ENCODE measurements at regions not wholly inside any gene's neighbourhood (a gene's known extent, or its start where the extent isn't known, plus 50 kb on each side); places are given as distances from the start of the nearest gene placed in this dataset.

DNA sequence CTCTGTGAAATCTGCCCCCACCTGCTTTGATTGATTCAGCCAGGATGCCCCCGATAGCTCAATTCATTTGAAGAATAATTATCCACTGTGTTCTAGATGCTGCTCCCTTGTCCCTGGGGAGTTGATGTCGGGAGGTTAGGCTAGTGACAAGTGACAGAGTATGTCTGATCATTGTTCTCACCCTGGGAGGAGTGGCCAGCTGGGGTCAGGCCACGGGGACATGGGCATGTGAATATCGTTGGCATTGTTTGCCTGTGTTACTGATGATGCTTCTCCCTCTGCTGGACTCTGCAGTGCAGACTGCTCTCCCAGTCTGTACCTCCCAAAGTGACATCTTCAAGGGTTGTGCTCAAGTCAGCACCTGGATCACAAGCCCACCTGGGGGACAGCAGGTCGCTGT, 89.9 kb upstream of the C16orf82 start:
- in situ Hi-C loops (cut with MboI; ENCODE audit: low sequenced_read_pairs, unreplicated experiment), result no loop called here
- DNase-seq (ENCODE audit: low spot score), result no peak
- TF ChIP-seq, protein P1, sequence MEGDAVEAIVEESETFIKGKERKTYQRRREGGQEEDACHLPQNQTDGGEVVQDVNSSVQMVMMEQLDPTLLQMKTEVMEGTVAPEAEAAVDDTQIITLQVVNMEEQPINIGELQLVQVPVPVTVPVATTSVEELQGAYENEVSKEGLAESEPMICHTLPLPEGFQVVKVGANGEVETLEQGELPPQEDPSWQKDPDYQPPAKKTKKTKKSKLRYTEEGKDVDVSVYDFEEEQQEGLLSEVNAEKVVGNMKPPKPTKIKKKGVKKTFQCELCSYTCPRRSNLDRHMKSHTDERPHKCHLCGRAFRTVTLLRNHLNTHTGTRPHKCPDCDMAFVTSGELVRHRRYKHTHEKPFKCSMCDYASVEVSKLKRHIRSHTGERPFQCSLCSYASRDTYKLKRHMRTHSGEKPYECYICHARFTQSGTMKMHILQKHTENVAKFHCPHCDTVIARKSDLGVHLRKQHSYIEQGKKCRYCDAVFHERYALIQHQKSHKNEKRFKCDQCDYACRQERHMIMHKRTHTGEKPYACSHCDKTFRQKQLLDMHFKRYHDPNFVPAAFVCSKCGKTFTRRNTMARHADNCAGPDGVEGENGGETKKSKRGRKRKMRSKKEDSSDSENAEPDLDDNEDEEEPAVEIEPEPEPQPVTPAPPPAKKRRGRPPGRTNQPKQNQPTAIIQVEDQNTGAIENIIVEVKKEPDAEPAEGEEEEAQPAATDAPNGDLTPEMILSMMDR (IDR thresholded peaks at IDR 0.05; ENCODE audit: borderline replicate concordance, control extremely low read depth, extremely low read depth, insufficient read depth, missing control alignments), result no peak

DNA sequence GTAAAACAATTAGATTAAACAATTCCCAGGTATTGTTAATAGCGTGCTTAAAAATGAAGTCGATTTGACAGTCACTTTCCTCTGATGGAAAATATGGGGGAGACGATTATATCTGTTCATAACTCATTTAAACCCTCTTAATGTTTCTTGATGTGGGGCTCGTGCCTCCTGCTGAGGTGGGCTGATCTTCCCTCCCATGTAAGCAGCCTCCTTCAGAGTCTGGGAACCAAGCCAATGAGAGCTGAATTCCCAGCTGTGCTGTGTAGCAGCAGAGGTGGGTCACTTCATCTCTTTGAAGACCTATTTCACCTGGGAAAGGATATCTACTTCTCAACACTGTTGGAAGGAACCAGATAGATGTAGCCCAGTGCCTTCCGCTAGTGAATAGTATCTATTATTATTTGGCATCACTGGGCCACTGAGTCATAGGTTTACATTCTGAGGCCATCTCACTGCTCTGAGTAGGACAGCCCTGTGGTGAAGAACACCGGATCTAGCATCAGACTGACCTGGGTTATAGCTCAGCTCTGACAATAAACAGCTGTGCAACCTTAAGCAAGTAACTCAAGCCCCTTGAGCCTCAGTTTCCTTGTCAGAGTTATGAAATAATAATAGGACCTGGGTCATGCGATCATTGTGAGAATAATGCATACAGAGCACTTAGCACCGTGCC, 85.3 kb upstream of the C16orf82 start:
- DNase-seq (ENCODE audit: low spot score), result no peak
- in situ Hi-C loops (cut with MboI; ENCODE audit: low sequenced_read_pairs, unreplicated experiment), result no loop called here
- TF ChIP-seq, protein P1 (IDR thresholded peaks at IDR 0.05; ENCODE audit: borderline replicate concordance, control extremely low read depth, extremely low read depth, insufficient read depth, missing control alignments), result no peak

DNA sequence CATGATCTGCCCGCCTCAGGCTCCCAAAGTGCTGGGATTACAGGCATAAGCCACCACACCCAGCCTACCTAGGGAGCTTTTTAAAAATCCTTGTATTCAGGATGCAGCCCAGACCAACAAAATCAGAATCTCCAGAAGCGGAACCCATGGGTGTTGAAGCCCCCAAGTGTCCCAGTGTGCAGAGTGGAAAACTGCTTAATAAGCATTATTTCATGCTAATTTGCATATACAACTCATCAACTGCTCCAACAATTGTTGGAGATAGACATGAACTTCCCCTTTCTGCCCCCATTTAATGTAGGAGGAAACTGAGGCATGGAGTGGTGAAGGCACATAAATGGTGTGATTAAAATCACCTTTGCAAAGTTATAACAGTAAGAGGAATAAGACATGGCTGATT, 84.3 kb upstream of the C16orf82 start:
- DNase-seq (ENCODE audit: low spot score), result no peak
- in situ Hi-C loops (cut with MboI; ENCODE audit: low sequenced_read_pairs, unreplicated experiment), result no loop called here
- TF ChIP-seq, protein P1 (IDR thresholded peaks at IDR 0.05; ENCODE audit: borderline replicate concordance, control extremely low read depth, extremely low read depth, insufficient read depth, missing control alignments), result no peak

DNA sequence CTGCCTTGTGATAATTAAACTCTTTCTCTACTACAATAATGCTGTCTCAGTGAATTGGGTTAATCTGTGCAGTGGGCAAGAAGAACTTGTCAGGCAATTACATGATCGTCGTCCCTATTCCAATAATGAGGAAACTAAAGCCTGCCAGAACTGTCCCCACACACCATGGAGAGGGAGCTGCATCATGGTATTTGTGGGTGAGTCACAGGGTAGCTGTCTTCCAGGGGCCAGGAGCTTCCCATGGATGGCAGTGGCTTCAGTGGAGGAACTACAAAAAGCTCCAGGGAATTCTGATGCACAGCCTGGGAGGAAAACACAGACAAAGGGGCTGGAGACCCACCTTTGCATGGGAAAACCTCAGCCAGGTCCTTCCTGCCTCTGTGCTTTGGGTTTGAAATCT, 83.3 kb upstream of the C16orf82 start:
- DNase-seq (ENCODE audit: low spot score), result no peak
- TF ChIP-seq, protein P1 (IDR thresholded peaks at IDR 0.05; ENCODE audit: borderline replicate concordance, control extremely low read depth, extremely low read depth, insufficient read depth, missing control alignments), result no peak
- in situ Hi-C loops (cut with MboI; ENCODE audit: low sequenced_read_pairs, unreplicated experiment), result no loop called here

DNA sequence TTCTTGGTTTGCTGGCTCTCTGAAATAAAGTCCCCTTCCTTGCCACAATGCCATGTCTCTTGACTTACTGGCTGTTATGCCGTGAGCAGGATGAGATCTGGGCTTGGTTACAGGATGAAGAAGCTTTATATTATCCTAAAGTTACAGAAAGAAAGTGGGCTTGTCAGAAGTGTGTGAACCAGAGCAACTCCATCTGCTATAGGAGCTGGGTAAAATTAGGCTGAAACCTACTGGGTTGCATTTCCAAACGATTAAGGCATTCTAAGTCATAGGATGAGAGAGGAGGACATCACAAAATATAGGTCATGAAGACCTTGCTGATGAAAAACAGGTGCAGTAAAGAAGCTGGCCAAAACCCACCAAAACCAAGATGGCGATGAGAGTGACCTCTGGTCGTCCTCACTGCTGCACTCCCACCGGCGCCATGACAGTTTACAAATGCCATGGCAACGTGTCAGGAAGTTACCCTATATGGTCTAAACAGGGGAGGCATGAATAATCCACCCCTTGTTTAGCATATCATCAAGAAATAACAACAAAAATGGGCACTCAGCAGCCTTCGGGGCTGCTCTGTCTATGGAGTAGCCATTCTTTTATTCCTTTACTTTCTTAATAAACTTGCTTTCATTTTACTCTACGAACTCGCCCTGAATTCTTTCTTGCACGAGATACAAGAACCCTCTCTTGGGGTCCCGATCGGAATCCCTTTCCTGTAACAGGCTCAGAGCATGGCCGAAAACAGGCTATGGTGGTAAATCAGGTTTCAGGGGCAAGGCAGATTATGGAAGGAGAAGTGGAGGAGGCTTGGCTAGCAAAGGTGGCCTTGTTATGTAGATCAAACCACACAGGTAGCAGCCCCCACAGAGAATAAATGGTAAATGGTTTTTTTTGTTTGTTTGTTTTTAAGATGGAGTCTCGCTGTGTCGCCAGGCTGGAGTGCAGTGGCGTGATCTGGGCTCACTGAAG, 81.3 kb upstream of the C16orf82 start:
- in situ Hi-C loops (cut with MboI; ENCODE audit: low sequenced_read_pairs, unreplicated experiment), result no loop called here
- DNase-seq (ENCODE audit: low spot score), result no peak
- TF ChIP-seq, protein P1 (IDR thresholded peaks at IDR 0.05; ENCODE audit: borderline replicate concordance, control extremely low read depth, extremely low read depth, insufficient read depth, missing control alignments), result no peak

DNA sequence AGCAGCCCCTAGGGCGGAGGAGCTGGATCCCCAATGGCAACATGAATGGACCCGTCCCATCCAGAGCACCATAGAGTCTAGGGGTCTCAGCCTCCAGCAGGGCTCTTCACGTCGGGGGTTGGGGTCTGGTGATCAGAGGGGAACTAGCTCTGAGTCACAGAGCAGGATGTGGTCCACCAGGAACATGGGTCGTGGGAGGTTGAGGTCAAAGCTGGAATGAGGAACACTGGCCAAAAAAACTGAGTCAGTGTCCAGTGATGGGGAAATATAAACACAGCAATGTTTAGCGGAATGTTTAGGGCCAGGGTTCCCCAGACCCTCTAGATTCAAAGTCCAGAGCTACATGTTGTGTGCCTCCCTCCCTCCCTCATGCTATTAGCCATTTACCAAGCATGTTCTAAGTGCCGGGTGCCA, 79.1 kb upstream of the C16orf82 start:
- TF ChIP-seq, protein P1 (IDR thresholded peaks at IDR 0.05; ENCODE audit: borderline replicate concordance, control extremely low read depth, extremely low read depth, insufficient read depth, missing control alignments), result no peak
- DNase-seq (ENCODE audit: low spot score), result no peak
- in situ Hi-C loops (cut with MboI; ENCODE audit: low sequenced_read_pairs, unreplicated experiment), result no loop called here

All from GM13976 (cell line).